ENCODE measurements at regions not wholly inside any gene's neighbourhood (a gene's known extent, or its start where the extent isn't known, plus 50 kb on each side); places are given as distances from the start of the nearest gene placed in this dataset.

DNA sequence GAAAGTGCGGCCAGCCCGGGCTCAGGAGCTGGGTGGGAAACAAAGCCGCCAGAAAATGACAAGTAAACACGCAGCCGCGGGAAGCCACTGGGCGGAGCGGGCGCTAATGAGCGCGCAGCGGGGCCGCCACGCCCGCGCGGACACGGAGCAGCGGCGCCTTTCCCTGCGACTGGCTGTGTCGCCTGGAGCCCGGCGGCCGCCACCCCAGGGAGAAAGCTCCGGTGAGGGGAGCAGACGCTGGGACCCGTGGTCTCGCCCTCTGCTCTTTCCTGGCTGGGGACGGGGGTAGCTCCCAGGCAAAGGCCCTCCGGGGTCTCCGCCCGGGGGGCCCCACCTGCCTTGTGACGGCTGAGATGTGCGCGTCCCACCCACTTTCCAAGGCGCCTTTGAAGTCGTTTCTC, 54.9 kb downstream of the PRR18 start:
- Mint-ChIP-seq H3K4me1 (peaks cover 2% of the 10 kb centered on the region; the same call in 1 of the 3 replicates), H3K9me3 (no peaks in the 10 kb centered on the region), H3K27ac (no peak overlapping the region), H3K27me3 (ENCODE audit: insufficient read depth, low read depth, poor library complexity) (peaks cover 49% of the 10 kb centered on the region), H3K4me3 (peak overlapping the region; percentile 68), H3K36me3 (ENCODE audit: low read depth) (no peaks in the 10 kb centered on the region)
- ATAC-seq (peak; percentile 84), DNase-seq (ENCODE audit: low spot score) (peak; percentile 48)
- no peaks in the 10 kb centered on the region for H3K9me2 ChIP-seq (ENCODE audit: insufficient read depth)
- no peaks in the 10 kb centered on the region for H3K4me1 ChIP-seq (ENCODE audit: insufficient read depth)
- H3K79me2 ChIP-seq (replicated peaks; ENCODE audit: insufficient read depth), result no peaks in the 10 kb centered on the region
- H2AFZ ChIP-seq, result 0 out of 2 replicates have a peak overlapping the region, but pooled peaks have one; percentile 52
- H3F3A ChIP-seq (replicated peaks; ENCODE audit: low read depth), result no peaks in the 10 kb centered on the region
- H3K27ac ChIP-seq (ENCODE audit: low read depth), result no peak overlapping the region
- H3K4me3 ChIP-seq, result peak overlapping the region; percentile 60
- H4K20me1 ChIP-seq (replicated peaks; ENCODE audit: insufficient read depth), result 0 out of 2 replicates have a peak, but pooled peaks cover 8% of the 10 kb centered on the region
- no peaks in the 10 kb centered on the region for H3K36me3 ChIP-seq (ENCODE audit: insufficient read depth)
- peaks cover 78% of the 10 kb centered on the region for H3K27me3 ChIP-seq (ENCODE audit: insufficient read depth)
- H3K4me2 ChIP-seq, result peak overlapping the region; percentile 86
- TF ChIP-seq, protein P1, sequence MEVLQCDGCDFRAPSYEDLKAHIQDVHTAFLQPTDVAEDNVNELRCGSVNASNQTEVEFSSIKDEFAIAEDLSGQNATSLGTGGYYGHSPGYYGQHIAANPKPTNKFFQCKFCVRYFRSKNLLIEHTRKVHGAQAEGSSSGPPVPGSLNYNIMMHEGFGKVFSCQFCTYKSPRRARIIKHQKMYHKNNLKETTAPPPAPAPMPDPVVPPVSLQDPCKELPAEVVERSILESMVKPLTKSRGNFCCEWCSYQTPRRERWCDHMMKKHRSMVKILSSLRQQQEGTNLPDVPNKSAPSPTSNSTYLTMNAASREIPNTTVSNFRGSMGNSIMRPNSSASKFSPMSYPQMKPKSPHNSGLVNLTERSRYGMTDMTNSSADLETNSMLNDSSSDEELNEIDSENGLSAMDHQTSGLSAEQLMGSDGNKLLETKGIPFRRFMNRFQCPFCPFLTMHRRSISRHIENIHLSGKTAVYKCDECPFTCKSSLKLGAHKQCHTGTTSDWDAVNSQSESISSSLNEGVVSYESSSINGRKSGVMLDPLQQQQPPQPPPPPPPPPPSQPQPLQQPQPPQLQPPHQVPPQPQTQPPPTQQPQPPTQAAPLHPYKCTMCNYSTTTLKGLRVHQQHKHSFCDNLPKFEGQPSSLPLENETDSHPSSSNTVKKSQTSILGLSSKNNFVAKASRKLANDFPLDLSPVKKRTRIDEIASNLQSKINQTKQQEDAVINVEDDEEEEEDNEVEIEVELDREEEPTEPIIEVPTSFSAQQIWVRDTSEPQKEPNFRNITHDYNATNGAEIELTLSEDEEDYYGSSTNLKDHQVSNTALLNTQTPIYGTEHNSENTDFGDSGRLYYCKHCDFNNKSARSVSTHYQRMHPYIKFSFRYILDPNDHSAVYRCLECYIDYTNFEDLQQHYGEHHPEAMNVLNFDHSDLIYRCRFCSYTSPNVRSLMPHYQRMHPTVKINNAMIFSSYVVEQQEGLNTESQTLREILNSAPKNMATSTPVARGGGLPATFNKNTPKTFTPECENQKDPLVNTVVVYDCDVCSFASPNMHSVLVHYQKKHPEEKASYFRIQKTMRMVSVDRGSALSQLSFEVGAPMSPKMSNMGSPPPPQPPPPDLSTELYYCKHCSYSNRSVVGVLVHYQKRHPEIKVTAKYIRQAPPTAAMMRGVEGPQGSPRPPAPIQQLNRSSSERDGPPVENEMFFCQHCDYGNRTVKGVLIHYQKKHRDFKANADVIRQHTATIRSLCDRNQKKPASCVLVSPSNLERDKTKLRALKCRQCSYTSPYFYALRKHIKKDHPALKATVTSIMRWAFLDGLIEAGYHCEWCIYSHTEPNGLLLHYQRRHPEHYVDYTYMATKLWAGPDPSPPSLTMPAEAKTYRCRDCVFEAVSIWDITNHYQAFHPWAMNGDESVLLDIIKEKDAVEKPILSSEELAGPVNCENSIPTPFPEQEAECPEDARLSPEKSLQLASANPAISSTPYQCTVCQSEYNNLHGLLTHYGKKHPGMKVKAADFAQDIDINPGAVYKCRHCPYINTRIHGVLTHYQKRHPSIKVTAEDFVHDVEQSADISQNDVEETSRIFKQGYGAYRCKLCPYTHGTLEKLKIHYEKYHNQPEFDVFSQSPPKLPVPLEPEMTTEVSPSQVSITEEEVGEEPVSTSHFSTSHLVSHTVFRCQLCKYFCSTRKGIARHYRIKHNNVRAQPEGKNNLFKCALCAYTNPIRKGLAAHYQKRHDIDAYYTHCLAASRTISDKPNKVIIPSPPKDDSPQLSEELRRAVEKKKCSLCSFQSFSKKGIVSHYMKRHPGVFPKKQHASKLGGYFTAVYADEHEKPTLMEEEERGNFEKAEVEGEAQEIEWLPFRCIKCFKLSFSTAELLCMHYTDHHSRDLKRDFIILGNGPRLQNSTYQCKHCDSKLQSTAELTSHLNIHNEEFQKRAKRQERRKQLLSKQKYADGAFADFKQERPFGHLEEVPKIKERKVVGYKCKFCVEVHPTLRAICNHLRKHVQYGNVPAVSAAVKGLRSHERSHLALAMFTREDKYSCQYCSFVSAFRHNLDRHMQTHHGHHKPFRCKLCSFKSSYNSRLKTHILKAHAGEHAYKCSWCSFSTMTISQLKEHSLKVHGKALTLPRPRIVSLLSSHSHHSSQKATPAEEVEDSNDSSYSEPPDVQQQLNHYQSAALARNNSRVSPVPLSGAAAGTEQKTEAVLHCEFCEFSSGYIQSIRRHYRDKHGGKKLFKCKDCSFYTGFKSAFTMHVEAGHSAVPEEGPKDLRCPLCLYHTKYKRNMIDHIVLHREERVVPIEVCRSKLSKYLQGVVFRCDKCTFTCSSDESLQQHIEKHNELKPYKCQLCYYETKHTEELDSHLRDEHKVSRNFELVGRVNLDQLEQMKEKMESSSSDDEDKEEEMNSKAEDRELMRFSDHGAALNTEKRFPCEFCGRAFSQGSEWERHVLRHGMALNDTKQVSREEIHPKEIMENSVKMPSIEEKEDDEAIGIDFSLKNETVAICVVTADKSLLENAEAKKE (CRISPR knock-in tag; IDR thresholded peaks at IDR 0.05), result no peak
- TF ChIP-seq, protein P2, sequence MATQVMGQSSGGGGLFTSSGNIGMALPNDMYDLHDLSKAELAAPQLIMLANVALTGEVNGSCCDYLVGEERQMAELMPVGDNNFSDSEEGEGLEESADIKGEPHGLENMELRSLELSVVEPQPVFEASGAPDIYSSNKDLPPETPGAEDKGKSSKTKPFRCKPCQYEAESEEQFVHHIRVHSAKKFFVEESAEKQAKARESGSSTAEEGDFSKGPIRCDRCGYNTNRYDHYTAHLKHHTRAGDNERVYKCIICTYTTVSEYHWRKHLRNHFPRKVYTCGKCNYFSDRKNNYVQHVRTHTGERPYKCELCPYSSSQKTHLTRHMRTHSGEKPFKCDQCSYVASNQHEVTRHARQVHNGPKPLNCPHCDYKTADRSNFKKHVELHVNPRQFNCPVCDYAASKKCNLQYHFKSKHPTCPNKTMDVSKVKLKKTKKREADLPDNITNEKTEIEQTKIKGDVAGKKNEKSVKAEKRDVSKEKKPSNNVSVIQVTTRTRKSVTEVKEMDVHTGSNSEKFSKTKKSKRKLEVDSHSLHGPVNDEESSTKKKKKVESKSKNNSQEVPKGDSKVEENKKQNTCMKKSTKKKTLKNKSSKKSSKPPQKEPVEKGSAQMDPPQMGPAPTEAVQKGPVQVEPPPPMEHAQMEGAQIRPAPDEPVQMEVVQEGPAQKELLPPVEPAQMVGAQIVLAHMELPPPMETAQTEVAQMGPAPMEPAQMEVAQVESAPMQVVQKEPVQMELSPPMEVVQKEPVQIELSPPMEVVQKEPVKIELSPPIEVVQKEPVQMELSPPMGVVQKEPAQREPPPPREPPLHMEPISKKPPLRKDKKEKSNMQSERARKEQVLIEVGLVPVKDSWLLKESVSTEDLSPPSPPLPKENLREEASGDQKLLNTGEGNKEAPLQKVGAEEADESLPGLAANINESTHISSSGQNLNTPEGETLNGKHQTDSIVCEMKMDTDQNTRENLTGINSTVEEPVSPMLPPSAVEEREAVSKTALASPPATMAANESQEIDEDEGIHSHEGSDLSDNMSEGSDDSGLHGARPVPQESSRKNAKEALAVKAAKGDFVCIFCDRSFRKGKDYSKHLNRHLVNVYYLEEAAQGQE (IDR thresholded peaks at IDR 0.05; ENCODE audit: unreplicated experiment), result no peak
- no peak for TF ChIP-seq JUNB (IDR thresholded peaks at IDR 0.05; ENCODE audit: unreplicated experiment)

Measured in GM23338 (cell line).